HG03025 (cell line): ENCODE measurements at regions not wholly inside any gene's neighbourhood (a gene's known extent, or its start where the extent isn't known, plus 50 kb on each side); places are given as distances from the start of the nearest gene placed in this dataset.

Source experiments
- ATAC-seq: cut with Tn5 transposase; IDR thresholded peaks from one replicate; pipeline ENCODE4 v1.9.1; 2021; ENCODE audit warnings: mild to moderate bottlenecking, moderate library complexity; ENCODE audit not compliant: unreplicated experiment, low FRiP score

DNA sequence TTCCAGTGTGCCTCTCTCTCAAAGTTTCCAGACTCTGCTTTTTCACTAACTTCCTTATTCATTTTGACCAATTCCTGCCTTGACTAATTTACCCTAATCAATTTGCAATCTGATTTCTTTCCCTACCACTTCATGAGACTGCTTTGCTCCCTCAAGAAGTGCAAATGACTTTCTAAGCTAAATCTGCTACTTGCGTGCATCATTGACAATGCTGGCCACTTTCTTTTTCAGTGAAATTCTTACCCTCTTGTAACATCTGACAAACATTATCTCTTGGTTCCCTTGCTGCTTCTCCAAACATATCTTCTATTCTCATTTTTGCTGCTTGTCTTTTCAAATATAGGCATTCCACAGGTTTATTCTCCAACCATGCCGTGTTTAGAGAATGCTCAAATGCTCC lies 659.9 kb downstream of the USP25 start:
- ATAC-seq, result no peak

GRCh38 chr21:16395285-16395684 lies 665.5 kb downstream of the USP25 start:
- no peak for ATAC-seq

DNA sequence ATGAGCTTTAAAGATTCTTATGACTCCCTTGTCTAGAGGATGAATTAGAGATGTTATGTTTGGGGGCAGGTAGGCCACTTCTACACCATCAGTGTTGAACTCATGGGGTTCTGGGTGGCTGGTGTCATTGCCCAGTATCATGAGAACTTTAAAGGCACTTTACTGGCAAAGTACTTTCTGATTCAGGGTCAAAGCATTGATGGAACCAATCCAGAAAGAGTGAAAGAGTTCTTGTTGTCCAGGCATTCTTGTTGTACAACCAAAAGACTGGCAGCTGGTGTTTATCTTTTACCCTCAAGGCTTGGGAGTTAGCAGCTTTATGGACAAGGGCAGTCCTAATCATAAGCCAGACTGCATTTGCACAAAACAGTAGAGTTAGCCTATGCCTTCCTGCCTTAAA lies 673.0 kb downstream of the USP25 start:
- ATAC-seq, result no peak

DNA sequence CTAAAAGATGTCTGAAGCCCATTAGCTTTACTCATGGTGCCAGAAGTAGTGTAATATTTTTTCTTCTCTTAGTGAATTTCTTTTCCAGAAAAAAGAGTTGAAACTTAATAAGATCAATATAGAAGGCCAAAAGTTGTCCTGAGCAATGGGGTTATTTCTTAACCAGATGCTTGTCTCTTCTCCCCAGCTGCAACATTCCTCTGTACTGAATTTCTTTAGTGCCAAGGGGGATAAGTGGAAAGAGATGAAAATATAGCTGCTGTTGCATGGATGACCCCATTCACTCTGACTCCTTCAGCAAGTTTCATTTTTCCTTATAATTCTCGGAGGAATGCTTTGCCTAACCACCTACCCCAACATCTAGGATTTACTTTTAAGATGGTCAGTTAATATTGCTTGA lies 675.0 kb downstream of the USP25 start:
- no peak for ATAC-seq

- ATAC-seq, result no peak
These were observed 676.6 kb downstream of the USP25 start for GRCh38 chr21:16406355-16406754.

- no peak for ATAC-seq
These were observed 677.8 kb downstream of the USP25 start for GRCh38 chr21:16407403-16408240.

GRCh38 chr21:16408280-16408679 lies 678.5 kb downstream of the USP25 start:
- ATAC-seq, result no peak

DNA sequence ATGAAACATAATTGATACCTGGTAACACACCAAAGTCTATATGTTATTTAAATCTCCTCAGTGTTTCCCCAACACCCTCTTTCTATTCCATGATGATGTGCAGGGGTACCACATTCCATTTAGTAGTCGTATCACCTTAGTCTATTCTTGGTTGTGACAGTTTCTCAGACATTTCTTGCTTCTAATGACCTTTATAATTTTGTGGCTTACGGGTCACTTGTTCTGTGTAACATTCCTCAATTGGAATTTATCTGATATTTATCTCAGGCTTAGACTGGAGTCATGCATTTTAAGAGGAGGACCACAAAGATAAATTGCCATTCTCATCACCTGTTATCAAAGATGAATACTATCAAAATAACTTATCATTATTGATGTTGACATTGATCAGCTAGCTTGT lies 679.6 kb downstream of the USP25 start:
- ATAC-seq, result no peak

DNA sequence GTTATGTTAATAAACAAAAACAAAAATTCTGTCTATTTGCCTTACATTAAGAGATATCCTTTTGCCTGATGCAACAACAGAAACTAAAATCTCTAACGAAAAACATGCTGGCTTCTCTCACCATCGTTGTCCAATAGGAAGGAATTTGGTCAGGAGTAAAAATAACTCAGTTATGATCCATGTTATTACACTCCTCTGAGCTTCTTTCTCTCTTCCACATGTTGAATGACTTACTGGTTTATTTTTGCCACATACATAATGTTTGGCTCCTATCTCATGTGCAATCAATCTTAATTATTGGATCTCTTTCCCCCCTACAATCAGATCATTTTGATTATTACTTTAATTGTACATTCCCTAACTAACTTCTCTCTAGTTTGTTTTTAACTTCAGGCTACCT lies 688.4 kb downstream of the USP25 start:
- ATAC-seq, result no peak

- ATAC-seq, result no peak
These were observed 688.9 kb downstream of the USP25 start for GRCh38 chr21:16418642-16419041.

DNA sequence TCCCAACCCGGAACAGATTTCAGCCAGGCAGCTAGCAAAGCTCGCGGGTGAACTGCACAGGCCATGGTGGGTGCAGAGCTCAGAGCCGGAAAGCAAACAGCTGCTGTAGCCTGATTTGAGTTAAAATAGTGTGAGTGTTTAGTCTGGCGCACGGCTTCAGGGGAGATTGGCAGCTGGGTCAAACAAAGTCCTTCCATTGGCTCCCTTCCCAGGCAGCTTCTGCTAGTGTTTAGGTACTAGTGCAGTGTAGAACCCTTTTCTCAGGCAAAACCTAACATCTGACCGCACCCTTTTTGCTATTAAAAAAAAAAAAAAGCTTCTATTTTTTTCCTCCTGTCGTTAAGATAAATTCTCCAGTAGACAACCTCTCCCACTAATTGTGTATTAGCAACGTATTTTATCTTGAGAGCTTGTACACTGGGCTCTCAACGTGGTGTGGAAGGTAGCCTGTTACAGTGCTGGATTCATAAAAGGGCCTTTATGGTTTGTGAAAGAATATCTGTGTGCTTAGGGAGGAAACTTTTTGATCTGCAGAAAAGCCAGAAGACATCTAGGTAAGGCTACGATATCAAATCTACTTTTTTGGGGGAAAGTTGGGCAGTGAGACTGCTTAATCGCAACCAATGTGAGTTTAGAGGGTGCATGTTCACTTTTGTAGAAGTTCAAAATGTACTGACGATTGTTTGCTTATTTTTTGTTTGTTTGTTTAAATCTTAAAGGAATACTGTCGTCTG lies 689.6 kb downstream of the USP25 start:
- no peak for ATAC-seq

GRCh38 chr21:16420031-16420724 lies 690.4 kb downstream of the USP25 start:
- ATAC-seq, result no peak

DNA sequence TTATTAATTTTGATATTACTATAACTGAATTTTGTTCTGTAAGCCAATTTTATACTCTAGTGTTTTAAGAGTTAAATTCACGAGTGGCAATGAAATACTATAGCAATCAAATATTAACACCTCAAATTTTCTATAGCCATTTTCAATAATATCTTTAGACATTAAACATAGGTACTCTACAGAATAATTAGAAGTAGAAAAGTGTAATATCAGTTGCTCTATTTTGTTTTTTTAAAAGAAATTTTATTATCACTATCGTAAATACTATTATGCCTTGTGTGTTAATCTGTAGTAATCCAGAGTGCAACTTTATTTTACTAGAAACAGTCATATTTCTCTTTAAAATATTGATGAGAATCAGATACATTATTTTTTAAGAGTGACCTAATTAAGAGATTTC lies 691.2 kb downstream of the USP25 start:
- no peak for ATAC-seq

- ATAC-seq, result no peak
These were observed 692.2 kb downstream of the USP25 start for GRCh38 chr21:16421965-16422364.

DNA sequence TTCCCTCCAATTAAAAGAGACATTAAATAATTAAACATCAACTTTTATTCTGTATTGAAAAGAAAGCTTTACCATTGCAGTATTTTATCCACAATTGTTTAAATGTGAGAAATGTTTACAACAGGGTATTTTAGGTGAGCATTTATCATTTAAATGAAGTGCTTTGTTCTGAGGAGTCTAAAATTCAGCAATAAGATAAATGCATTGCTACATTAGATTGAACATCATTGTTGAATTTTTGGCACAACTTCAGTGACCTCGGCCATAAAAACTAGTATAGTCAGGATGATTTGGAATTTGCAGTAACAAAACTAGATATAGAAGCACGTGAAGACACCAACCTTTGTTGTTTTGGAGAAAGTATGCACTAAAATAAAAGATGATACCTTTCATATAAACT lies 692.9 kb downstream of the USP25 start:
- ATAC-seq, result no peak

DNA sequence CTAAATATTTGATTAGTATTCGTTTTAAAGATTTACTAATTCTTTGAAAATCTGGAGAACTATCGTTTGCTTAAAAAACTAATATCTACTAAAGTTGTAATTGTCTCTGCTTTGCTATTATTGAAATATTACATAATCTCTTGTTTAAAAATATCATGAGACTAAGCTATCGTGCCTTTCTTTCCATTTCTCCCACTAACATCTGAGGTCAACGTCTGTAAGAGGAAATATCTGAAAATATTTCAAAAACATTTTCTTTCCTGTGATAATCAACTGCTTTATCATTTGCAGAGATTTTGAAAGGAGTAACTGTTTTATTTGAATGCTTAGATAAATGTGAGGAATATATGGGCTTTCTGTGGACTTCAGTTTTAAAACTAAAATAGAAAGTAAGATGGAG lies 694.1 kb downstream of the USP25 start:
- no peak for ATAC-seq

- no peak for ATAC-seq
These were observed 694.6 kb downstream of the USP25 start for GRCh38 chr21:16424331-16424751.

GRCh38 chr21:16425376-16425775 lies 695.6 kb downstream of the USP25 start:
- no peak for ATAC-seq

- no peak for ATAC-seq
These were observed 697.2 kb downstream of the USP25 start for GRCh38 chr21:16426936-16427335.

GRCh38 chr21:16427587-16428087 lies 697.9 kb downstream of the USP25 start:
- ATAC-seq, result no peak

DNA sequence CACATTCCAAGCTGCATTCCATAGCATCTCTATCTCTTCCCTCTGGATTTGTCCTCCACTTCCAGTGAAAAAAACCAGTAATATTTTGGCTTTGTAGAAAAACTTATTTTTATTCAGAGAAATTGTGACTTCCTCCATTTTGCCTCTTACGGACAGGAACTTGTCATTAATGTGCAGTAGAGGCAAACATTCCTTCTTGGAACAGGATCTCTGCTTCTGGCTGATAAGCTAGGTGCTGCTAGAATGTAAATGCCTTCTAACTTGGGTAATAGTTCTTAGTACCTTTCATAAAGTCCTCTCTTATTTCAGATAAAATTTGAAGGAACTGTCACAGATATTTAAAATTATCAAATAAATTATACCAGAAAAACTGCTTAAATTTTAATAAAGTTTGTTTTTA lies 707.8 kb downstream of the USP25 start:
- ATAC-seq, result no peak
